GM10248 (cell line): ENCODE measurements at regions not wholly inside any gene's neighbourhood (a gene's known extent, or its start where the extent isn't known, plus 50 kb on each side); places are given as distances from the start of the nearest gene placed in this dataset.

Experiments used
- CTCF ChIA-PET: fragments of 300-600 bp; sonication (Branson Sonifier 250); formaldehyde crosslinking; extraction: SDS; loops from one replicate; lab custom pipeline; 2021; ENCODE audit warnings: antibody characterized with exemption; lab: Yijun Ruan, JAX
- POLR2A ChIA-PET: fragments of 350-650 bp; sonication (Branson Sonifier 250); formaldehyde crosslinking; extraction: SDS; loops from one replicate; lab custom pipeline; 2020; ENCODE audit warnings: antibody characterized with exemption; lab: Yijun Ruan, JAX
- DNase-seq: peaks from one replicate; pipeline ENCODE4 v3.0.0; 2012; ENCODE audit errors: extremely low spot score
- CTCF ChIP-seq: IDR thresholded peaks from 2 replicates; pipeline ENCODE4 v1.5.1; 2012; ENCODE audit warnings: mild to moderate bottlenecking, low read depth; ENCODE audit errors: extremely low read depth, missing control alignments, control extremely low read depth

- no peak for DNase-seq
- TF ChIP-seq CTCF: no peak
- ChIA-PET CTCF (interaction anchor here (1.3 to 2.0 kb wide), 2 partner anchors 11 to 21 kb away, joined by 3 to 5 read pairs; no protein-coding TSS in a partner anchor), POLR2A (no interaction called here)
Observed at GRCh38 chr16:61083711-61084110, 952.5 kb downstream of the CDH8 start.

DNA sequence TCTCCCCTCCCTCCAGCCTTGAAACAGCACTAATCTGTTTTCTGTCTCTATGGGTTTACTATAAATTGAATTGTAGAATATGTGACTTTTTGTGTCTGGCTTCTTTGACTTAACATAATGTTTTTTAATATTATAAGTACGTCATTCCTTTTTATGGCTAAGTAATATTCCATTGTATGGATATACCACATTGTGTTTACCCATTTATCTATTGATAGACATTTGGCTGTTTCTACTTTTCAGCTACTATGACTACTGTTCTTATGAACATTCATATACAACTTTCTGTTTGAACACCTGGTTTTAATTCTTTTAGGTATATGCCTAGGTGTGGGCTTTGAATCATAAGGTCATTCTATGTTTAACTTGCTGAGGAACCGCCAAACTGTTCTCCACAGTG, 961.9 kb downstream of the CDH8 start:
- POLR2A ChIA-PET: no interaction called here
- CTCF ChIA-PET: no interaction called here
- DNase-seq: no peak
- no peak for TF ChIP-seq CTCF

DNA sequence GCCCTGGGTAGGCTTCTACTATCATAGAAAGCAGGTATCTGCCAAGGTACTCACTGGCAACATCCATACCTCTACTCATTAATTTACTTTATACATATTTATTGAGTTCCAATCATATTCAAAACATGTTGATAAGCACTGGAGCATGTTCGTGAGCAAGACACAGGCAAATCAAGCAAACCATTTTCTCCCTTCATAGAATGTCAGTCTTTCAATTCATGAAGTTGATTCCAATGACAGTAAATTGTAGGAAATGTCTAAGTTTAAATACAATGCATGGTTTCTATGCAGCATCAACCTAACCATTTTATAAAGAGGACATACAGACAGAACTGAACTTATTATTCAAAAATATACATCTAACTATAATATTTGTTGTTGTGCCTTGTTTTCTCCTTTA, 978.6 kb downstream of the CDH8 start:
- DNase-seq: no peak

GRCh38 chr16:61050547-61050946, 985.7 kb downstream of the CDH8 start:
- no peak for TF ChIP-seq CTCF
- DNase-seq: no peak
- ChIA-PET POLR2A (no interaction called here), CTCF (no interaction called here)

More for the DNA sequence above, 978.6 kb downstream of the CDH8 start:
- ChIA-PET POLR2A (no interaction called here), CTCF (no interaction called here)
- TF ChIP-seq CTCF: no peak

- ChIA-PET POLR2A (no interaction called here), CTCF (no interaction called here)
- TF ChIP-seq CTCF: no peak
- no peak for DNase-seq
Observed at GRCh38 chr16:61045931-61046330, 990.3 kb downstream of the CDH8 start.

DNA sequence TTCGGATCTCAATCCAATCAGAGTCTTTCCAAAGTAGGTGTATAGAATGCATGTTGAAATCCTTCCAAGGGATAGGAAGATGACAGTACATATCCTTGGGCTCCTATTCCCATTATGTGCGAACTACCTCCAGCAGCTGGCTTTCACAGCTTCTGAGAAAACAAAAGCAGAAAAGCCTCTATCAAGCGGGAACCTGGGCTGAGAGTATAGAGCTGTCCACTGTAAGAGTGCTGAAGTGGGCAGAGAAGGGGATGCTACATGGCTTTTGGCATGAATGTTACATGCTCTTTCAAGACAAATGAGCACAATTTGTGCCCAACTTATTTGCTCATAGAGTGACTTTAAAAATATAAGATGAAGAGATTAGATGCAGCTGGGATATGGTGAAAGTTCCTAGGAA, 993.5 kb downstream of the CDH8 start:
- no peak for DNase-seq
- POLR2A ChIA-PET: no interaction called here
- TF ChIP-seq CTCF: no peak
- CTCF ChIA-PET: no interaction called here

DNA sequence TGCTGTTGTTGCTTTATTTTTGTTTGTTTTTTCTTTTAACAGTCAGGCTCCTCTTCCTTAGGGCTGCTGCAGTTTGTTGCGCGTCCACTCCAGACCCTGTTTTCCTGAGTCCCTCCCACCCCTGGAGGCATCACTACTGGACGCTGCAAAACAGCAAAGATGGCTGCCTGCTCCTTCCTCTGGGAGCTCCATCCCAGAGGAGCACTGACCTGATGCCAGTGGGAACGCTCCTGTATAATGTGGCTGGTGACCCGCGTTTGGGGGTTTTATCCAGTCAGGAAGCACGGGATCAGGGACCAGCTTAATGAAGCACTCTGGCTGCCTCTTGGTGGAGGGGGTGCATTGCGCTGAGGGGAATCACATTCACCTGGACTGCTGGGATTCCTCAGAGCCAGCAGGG, 1005.6 kb downstream of the CDH8 start:
- TF ChIP-seq CTCF: no peak
- DNase-seq: no peak
- POLR2A ChIA-PET: no interaction called here
- CTCF ChIA-PET: no interaction called here
